Brain pericyte (primary cell): ENCODE measurements at regions not wholly inside any gene's neighbourhood (a gene's known extent, or its start where the extent isn't known, plus 50 kb on each side); places are given as distances from the start of the nearest gene placed in this dataset.

Experiments used
- DNase-seq: peaks from one replicate; pipeline ENCODE4 v3.0.0-alpha.2; 2012; ENCODE audit warnings: low read depth, low spot score

- DNase-seq: no peak
These were observed 342.3 kb downstream of the HNRNPD start for GRCh38 chr4:82031376-82031927.

DNA sequence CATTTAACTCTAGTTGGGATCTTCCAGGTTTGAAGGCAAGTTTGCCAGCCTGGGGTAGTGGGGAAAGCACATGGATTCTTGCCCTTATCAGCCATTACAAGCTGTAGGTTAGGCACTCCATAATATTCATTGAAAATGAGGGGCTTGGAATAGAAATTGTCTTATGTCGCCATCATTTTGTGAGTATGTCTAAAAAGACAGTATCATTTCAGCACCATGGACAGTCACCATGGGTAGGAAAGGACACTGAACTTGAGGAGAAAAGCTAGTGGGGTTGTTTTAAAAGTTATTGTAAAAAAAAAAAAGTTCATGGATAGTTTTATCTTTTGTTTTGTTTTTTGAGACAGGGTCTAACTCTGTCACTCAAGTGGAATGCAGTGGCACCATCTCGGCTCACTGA lies 356.1 kb downstream of the HNRNPD start:
- no peak for DNase-seq

GRCh38 chr4:82005158-82005557 lies 368.6 kb downstream of the HNRNPD start:
- DNase-seq: no peak

- no peak for DNase-seq
These were observed 376.5 kb downstream of the HNRNPD start for GRCh38 chr4:81997313-81997712.

GRCh38 chr4:81990898-81991297 lies 382.9 kb downstream of the HNRNPD start:
- no peak for DNase-seq

- DNase-seq: no peak
These were observed 383.6 kb downstream of the HNRNPD start for GRCh38 chr4:81990211-81990610.

DNA sequence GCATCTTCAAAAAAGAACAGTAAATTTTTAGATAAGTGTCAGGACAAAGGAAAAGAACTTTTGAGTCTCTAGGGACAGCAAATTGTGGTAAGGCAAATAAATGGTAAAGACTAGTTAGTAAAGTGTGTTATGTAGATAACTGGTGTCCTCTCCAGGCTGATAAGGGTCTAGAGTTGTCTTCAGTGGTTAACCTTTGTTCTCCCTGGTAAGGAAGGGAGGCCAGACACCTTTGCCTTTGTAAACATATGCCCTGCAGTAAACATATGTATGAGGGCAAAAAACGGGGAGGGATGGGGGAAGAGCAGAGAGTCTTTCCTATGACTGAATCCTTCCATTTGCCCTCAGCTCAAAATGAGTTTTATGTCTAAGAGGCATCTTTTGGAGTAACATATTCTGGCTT lies 384.6 kb downstream of the HNRNPD start:
- no peak for DNase-seq

DNA sequence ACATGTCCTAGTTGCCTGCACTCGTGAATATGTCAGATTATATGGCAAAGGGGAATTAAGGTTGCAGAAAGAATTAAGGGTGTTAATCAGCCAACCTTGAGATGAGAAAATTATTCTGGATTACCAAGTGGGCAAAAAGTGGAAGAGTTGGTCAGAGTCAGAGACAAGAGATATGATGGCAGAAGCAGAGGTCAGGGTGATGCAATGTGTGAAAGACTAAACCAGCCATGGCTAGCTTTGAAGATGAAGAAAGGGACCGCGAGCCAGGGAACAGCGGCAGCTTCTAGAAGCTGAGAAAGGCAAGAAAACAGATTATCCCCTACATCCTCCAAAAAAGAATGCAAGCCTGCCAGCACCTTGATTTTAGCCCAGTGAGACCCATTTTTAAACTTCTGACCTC lies 385.6 kb downstream of the HNRNPD start:
- no peak for DNase-seq

DNA sequence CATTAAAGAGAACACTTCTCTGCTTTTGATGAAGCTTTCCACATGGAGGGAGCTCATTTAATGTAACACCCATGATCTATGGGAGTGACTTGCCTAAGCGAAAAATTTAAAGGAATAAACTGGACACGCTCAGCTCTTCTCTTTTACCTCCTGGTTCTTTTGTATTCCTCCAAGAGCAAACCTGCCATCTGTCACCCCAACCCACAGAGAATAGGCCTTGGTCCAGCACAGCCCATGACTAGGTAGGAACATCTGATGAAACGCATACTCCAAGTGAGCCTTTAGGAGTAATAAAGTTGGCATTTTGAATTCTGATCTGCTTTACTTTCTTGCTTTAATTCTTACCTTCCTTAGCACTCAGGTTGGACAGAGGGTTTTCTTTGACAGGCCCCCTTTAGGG lies 389.0 kb downstream of the HNRNPD start:
- DNase-seq: no peak

DNA sequence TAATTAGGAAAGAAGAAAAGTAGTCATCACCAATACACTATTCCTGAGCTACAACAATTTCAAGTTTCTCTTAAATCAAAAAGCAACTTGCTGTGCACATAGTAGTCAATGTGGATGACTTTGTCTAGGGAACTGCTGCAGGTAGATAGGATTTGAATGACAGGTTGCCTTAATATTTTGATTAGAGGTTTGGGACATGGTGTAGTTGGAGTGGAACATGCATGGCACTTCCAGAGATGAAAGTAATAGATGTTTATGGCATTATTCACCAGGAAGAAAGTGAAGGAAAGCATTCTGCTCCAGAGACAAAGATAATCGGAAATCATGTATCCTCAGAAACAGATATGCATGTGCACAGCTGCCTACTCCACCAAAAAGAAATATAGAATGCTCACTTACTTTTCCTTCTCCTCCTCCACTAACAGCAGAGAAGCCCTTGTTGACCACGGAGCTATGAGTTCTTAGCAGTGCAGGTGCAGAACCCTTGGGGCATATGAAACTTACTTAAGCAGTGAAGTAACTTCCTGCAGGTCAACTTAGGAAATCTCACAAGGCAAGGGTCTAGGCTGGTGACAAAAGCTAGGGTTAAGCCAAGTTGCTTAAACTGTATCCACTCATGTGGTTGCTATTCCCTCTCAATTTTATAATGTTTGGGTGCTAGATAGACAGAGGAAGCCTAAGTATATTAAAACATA lies 390.8 kb downstream of the HNRNPD start:
- no peak for DNase-seq

- no peak for DNase-seq
These were observed 392.6 kb downstream of the HNRNPD start for GRCh38 chr4:81981218-81981617.

- DNase-seq: no peak
These were observed 399.3 kb downstream of the HNRNPD start for GRCh38 chr4:81974523-81974922.

GRCh38 chr4:81971637-81972381 lies 402.0 kb downstream of the HNRNPD start:
- no peak for DNase-seq

DNA sequence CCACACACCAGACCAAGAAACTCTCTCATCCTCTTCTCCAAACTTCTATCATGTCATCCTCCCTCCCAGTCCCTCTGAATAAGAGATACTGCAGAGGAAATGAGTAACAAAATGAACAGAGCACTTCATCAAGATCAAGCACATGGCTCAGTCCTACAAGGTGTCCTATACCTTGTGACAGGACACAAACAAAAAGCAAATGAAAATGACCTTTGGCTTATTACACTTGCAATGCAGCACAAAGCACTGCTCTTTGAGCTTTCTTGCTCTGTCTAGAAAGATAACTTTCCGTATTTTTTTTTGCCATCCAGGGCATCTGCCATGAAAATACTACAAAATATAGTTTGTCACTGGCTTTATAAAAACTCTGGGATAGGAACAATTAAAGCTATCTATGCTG lies 402.7 kb downstream of the HNRNPD start:
- no peak for DNase-seq

GRCh38 chr4:81970454-81970853 lies 403.3 kb downstream of the HNRNPD start:
- no peak for DNase-seq

DNA sequence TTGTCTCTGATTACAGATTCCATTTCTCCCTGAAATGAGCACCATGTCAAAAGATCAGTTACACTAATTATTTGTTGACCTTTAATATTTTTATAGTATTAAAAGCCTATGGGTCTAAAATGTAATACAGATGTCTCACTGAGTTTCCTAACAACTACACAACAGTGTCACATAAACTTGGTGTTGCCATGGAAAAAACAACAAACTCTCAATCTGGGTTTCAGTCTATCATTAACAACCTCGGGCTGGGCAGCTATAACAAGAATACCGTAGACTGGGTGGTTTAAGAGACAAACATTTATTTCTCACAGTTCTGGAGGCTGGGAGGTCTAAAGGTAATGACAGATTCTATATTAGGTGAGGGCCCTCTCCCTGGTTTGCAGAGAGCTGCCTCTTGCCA lies 407.1 kb downstream of the HNRNPD start:
- DNase-seq: no peak

- DNase-seq: no peak
These were observed 407.9 kb downstream of the HNRNPD start for GRCh38 chr4:81965911-81966310.

GRCh38 chr4:81965454-81965853 lies 408.3 kb downstream of the HNRNPD start:
- DNase-seq: no peak

DNA sequence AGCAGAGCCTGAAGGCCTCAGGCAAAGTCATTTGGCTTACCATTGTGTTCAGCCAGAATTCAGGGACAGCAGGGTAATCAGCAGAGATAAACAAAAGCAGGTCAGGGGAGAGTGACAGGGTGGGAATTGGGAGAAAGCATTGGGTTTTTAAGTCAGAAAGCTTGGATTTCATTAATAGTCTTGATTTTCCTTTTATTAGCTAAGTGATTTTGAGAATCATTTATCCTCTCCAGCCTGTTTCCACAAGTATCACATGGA lies 410.1 kb downstream of the HNRNPD start:
- DNase-seq: no peak

DNA sequence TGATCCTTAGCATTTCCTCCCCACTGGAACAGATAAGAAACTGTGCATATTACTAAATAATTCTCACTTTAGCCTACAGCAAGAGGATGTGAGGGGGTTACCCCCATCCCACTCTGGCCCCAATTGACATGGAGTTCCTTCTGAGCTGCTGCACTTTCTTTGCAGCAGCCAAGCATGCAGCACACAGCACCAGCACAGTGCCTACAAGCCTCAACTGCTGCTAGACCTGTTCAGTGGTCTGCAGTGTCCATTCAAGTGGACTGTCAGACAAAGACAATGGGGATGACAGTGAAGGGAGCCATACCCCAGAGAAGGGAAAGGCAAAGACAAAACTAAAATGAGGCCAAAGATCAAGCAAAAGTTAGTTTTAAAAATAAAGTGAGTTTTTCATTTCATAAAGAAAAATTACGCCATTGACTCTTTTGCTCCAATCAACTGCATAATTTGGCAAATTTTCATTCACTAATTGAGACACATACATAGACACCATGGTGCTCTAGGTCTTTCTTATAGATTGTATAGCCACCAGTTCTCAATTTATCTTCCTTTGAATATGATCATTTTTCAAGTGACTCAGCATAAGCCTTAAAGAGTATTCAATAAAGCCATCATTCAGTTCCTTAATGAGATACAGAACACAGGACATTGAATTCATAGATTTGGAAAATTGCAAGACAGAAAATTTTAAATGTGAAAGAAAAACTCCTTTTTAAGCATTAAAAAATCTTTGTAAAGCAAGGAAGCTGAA lies 410.6 kb downstream of the HNRNPD start:
- no peak for DNase-seq

- no peak for DNase-seq
These were observed 412.8 kb downstream of the HNRNPD start for GRCh38 chr4:81960961-81961360.

GRCh38 chr4:81954271-81954670 lies 419.5 kb downstream of the HNRNPD start:
- no peak for DNase-seq
